Left ventricle myocardium inferior (tissue), 1 donor: ENCODE measurements at regions not wholly inside any gene's neighbourhood (a gene's known extent, or its start where the extent isn't known, plus 50 kb on each side); places are given as distances from the start of the nearest gene placed in this dataset.

ENCODE experiments used
- DNase-seq: peaks from one replicate; pipeline ENCODE4 v3.0.0-alpha.2; 2020
- H3K27ac ChIP-seq: fragments of 200-600 bp; replicated peaks from 2 replicates; pipeline ENCODE4 v1.8.0; 2021
- H3K27me3 ChIP-seq: fragments of 200-600 bp; 2 replicates; pipeline ENCODE4 v1.8.0; 2021; ENCODE audit warnings: low read depth
- H3K36me3 ChIP-seq: fragments of 200-600 bp; 2 replicates; pipeline ENCODE4 v1.8.0; 2021
- H3K4me1 ChIP-seq: fragments of 200-600 bp; 2 replicates; pipeline ENCODE4 v1.8.0; 2021
- H3K4me3 ChIP-seq: fragments of 200-600 bp; 2 replicates; pipeline ENCODE4 v1.8.0; 2021; ENCODE audit warnings: mild to moderate bottlenecking, moderate library complexity
- H3K9me3 ChIP-seq: fragments of 200-600 bp; replicated peaks from 2 replicates; pipeline ENCODE4 v1.8.0; 2021
- CTCF ChIP-seq: fragments of 200-600 bp; IDR thresholded peaks from 2 replicates; pipeline ENCODE4 v1.8.0; 2021; ENCODE audit warnings: antibody characterized with exemption, mild to moderate bottlenecking, borderline replicate concordance
- intact Hi-C: fragments of 100-400 bp; cut with micrococcal nuclease; formaldehyde crosslinking; loops from one replicate; pipeline ENCODE4 v1.11.0; 2022
- donor health status: DM: no; HTN: yes; CAD: no; lungs with severe emphysema.

DNA sequence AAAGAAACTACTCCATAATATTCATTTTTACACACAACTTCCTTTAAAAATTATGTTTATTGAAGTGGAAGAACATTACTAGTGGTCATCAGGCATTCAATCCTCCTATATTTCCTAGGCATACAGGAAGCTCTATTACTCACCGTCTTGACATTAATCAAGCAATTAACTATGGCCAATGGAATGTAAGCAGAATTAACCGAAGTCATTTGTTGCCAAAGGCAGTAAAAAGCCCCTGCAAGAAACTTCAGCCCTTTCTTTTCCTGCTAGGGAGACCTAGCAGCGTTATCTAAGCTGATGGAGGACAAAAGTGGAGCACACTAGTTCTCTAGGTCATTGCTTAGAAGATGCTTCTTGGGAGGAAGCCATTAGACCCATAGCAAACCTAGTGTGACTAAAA lies 399.6 kb downstream of the KCNH5 start:
- Histone ChIP-seq H3K36me3 (no peaks in the 10 kb centered on the region), H3K9me3 (peaks cover 6% of the 10 kb centered on the region), H3K4me3 (no peak overlapping the region), H3K27me3 (no peaks in the 10 kb centered on the region), H3K4me1 (no peaks in the 10 kb centered on the region), H3K27ac (no peak overlapping the region)
- no peak for TF ChIP-seq CTCF
- intact Hi-C loops = no loop called here
- no peak for DNase-seq
